ENCODE measurements at regions not wholly inside any gene's neighbourhood (a gene's known extent, or its start where the extent isn't known, plus 50 kb on each side); places are given as distances from the start of the nearest gene placed in this dataset.
A peak's percentile ranks its signal among the peaks of the same experiment; 100 is the strongest.
"Not testable (repeated sequence)": the region's sequence is repeated elsewhere in the genome, so short reads cannot be mapped to it uniquely, and the experiment has no call there.

GRCh38 chr14:37869633-37870032 lies 274.2 kb downstream of the TTC6 start:
- 41 to 55% (median 48%) methylated on average over 2 of the region's 2 CpGs for WGBS, 3 donors
- intact Hi-C loops (cut with DNase I), result no loop called here
- no peaks in the 10 kb centered on the region for H3K27me3 ChIP-seq
- no peak overlapping the region for H3K4me3 ChIP-seq
- TF ChIP-seq POLR2A (IDR thresholded peaks at IDR 0.05), result no peak
- no peak for TF ChIP-seq CTCF (IDR thresholded peaks at IDR 0.05)
- TF ChIP-seq EP300 (IDR thresholded peaks at IDR 0.05), result no peak
- H3K9me3 ChIP-seq, result no peaks in the 10 kb centered on the region
- DNase-seq, result no peak
- H3K27ac ChIP-seq, result no peak overlapping the region
- H3K4me1 ChIP-seq (ENCODE audit: insufficient read depth), result no peaks in the 10 kb centered on the region
- no peaks in the 10 kb centered on the region for H3K36me3 ChIP-seq

- WGBS, 3 donors, result 88 to 95% (median 89%) methylated on average over 5 of the region's 5 CpGs
- Histone ChIP-seq H3K27me3 (no peaks in the 10 kb centered on the region), H3K27ac (no peak overlapping the region), H3K4me1 (ENCODE audit: insufficient read depth) (no peaks in the 10 kb centered on the region), H3K4me3 (no peak overlapping the region), H3K9me3 (no peaks in the 10 kb centered on the region), H3K36me3 (no peaks in the 10 kb centered on the region)
- no peak for DNase-seq
- intact Hi-C loops (cut with DNase I), result no loop called here
- TF ChIP-seq EP300 (IDR thresholded peaks at IDR 0.05) (no peak), CTCF (IDR thresholded peaks at IDR 0.05) (no peak), POLR2A (IDR thresholded peaks at IDR 0.05) (no peak)
These were observed 274.7 kb downstream of the TTC6 start for GRCh38 chr14:37870170-37870569.

GRCh38 chr14:37870632-37871346 lies 275.4 kb downstream of the TTC6 start:
- intact Hi-C loops (cut with DNase I), result no loop called here
- Histone ChIP-seq H3K36me3 (no peaks in the 10 kb centered on the region), H3K27me3 (no peaks in the 10 kb centered on the region), H3K27ac (no peak overlapping the region), H3K9me3 (no peaks in the 10 kb centered on the region), H3K4me3 (no peak overlapping the region), H3K4me1 (ENCODE audit: insufficient read depth) (no peaks in the 10 kb centered on the region)
- TF ChIP-seq CTCF (IDR thresholded peaks at IDR 0.05), result no peak
- no peak for TF ChIP-seq POLR2A (IDR thresholded peaks at IDR 0.05)
- no peak for TF ChIP-seq EP300 (IDR thresholded peaks at IDR 0.05)
- no peak for DNase-seq
- 53 to 67% (median 59%) methylated on average over 11 of the region's 11 CpGs for WGBS, 3 donors

GRCh38 chr14:37874065-37874428 lies 278.6 kb downstream of the TTC6 start:
- DNase-seq; H3K4me1 ChIP-seq (ENCODE audit: insufficient read depth); H3K4me3 ChIP-seq; H3K27ac ChIP-seq; H3K9me3 ChIP-seq; intact Hi-C loops (cut with DNase I); H3K36me3 ChIP-seq; H3K27me3 ChIP-seq: not testable (repeated sequence)
- WGBS, 3 donors, result 91 to 95% (median 95%) methylated on average over 10 of the region's 10 CpGs

- peak; percentile 15 to 62 (median 44) for DNase-seq
- Histone ChIP-seq H3K4me3 (no peak overlapping the region), H3K36me3 (no peaks in the 10 kb centered on the region), H3K27me3 (no peaks in the 10 kb centered on the region), H3K9me3 (no peaks in the 10 kb centered on the region), H3K4me1 (ENCODE audit: insufficient read depth) (no peaks in the 10 kb centered on the region), H3K27ac (no peak overlapping the region)
- WGBS, 3 donors, result 38 to 42% (median 39%) methylated on average over 15 of the region's 15 CpGs
- intact Hi-C loops (cut with DNase I), result no loop called here
- no peak for TF ChIP-seq EP300 (IDR thresholded peaks at IDR 0.05)
- no peak for TF ChIP-seq CTCF (IDR thresholded peaks at IDR 0.05)
- no peak for TF ChIP-seq POLR2A (IDR thresholded peaks at IDR 0.05)
These were observed 279.1 kb downstream of the TTC6 start for GRCh38 chr14:37874429-37875109.

Data from ovary (tissue), 7 donors.